Type B pancreatic cell (in vitro differentiated cells): ENCODE measurements at regions not wholly inside any gene's neighbourhood (a gene's known extent, or its start where the extent isn't known, plus 50 kb on each side); places are given as distances from the start of the nearest gene placed in this dataset.

Experiments
- DNase-seq: peaks from one replicate; pipeline ENCODE4 v3.0.0; 2021; ENCODE audit warnings: mixed read lengths; ENCODE audit not compliant: unreplicated experiment; ENCODE audit errors: extremely low spot score
- H3K27ac Mint-ChIP-seq: 2 replicates; pipeline ENCODE4 v1.8.0; 2021; ENCODE audit warnings: mild to moderate bottlenecking, mixed read lengths
- H3K27me3 Mint-ChIP-seq: 2 replicates; pipeline ENCODE4 v1.8.0; 2021; ENCODE audit warnings: mixed read lengths
- H3K36me3 Mint-ChIP-seq: 2 replicates; pipeline ENCODE4 v1.8.0; 2021; ENCODE audit warnings: mixed read lengths
- H3K4me1 Mint-ChIP-seq: one replicate; pipeline ENCODE4 v1.8.0; 2021; ENCODE audit warnings: mixed read lengths; ENCODE audit not compliant: unreplicated experiment
- H3K4me3 Mint-ChIP-seq: 2 replicates; pipeline ENCODE4 v1.8.0; 2021; ENCODE audit warnings: mild to moderate bottlenecking, mixed read lengths
- H3K9me3 Mint-ChIP-seq: 2 replicates; pipeline ENCODE4 v1.8.0; 2021; ENCODE audit warnings: mixed read lengths
- TF ChIP-seq, protein P1 (sequence below): fragments of 200-600 bp; sonication (generic); conservative IDR thresholded peaks from 2 replicates; pipeline ENCODE4 v1.5.0; 2021; ENCODE audit warnings: antibody characterized with exemption, mild to moderate bottlenecking

DNA sequence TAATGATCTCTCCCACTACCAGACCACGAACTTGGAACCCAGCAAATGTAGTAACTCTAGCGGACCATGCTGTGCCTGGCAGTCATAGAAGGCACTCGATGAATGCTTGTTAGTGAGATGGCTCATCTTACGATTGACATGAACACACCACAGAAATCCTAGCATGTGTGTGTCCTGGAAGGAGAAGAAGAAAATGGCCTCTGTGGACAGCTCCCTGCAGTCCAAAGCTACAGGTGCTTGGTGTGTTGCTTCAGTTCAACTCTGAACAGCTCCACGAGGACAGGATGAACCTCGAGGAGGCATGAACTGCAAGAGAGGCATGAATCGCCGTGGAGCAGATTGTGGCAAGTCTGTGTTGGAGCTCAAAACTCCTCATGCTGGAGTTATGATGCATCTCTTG lies 93.5 kb downstream of the KLF6 start:
- no peak overlapping the region for H3K4me3 Mint-ChIP-seq

DNA sequence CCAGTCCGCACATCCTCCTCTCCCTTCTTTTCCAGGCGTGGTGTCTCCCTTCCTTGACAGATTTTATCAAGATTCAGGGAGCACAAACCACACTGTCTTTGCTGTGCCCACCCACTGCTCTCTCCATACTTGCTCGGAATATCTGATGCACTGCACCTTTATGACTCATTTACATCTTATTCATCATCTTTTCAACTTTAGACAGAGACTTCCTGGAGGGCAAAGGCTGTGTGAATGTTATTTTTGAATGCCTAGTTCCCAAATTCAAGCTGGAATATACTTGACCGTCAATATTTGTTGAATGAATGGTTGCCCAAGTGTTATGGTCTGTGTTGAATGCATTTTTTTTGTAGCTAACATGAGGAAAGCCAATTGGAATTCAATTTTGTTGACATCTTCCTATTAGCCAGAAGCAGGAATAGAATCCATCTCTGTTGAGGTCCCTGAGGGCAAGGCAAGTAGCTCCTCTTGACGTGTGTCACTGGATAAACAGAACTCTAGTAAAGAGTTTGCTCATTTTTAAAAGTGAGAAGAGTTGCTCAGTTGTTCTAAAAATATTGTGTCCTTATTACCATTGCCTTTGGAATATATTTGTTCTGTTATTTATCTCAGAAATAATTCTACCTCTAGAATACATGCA lies 95.0 kb downstream of the KLF6 start:
- TF ChIP-seq, protein P1, sequence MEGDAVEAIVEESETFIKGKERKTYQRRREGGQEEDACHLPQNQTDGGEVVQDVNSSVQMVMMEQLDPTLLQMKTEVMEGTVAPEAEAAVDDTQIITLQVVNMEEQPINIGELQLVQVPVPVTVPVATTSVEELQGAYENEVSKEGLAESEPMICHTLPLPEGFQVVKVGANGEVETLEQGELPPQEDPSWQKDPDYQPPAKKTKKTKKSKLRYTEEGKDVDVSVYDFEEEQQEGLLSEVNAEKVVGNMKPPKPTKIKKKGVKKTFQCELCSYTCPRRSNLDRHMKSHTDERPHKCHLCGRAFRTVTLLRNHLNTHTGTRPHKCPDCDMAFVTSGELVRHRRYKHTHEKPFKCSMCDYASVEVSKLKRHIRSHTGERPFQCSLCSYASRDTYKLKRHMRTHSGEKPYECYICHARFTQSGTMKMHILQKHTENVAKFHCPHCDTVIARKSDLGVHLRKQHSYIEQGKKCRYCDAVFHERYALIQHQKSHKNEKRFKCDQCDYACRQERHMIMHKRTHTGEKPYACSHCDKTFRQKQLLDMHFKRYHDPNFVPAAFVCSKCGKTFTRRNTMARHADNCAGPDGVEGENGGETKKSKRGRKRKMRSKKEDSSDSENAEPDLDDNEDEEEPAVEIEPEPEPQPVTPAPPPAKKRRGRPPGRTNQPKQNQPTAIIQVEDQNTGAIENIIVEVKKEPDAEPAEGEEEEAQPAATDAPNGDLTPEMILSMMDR, result no peak
- Mint-ChIP-seq H3K27ac (peak overlapping the region; percentile 64), H3K36me3 (no peaks in the 10 kb centered on the region), H3K4me3 (peak overlapping the region; percentile 2), H3K27me3 (peaks cover 4% of the 10 kb centered on the region), H3K4me1 (peaks cover 29% of the 10 kb centered on the region), H3K9me3 (peaks cover 6% of the 10 kb centered on the region)
- DNase-seq, result no peak

More for the DNA sequence above, 93.5 kb downstream of the KLF6 start:
- Mint-ChIP-seq H3K36me3 (no peaks in the 10 kb centered on the region), H3K27ac (no peak overlapping the region), H3K4me1 (peaks cover 29% of the 10 kb centered on the region), H3K9me3 (peaks cover 9% of the 10 kb centered on the region), H3K27me3 (peaks cover 4% of the 10 kb centered on the region)
- TF ChIP-seq, protein P1, result no peak
- DNase-seq, result no peak

DNA sequence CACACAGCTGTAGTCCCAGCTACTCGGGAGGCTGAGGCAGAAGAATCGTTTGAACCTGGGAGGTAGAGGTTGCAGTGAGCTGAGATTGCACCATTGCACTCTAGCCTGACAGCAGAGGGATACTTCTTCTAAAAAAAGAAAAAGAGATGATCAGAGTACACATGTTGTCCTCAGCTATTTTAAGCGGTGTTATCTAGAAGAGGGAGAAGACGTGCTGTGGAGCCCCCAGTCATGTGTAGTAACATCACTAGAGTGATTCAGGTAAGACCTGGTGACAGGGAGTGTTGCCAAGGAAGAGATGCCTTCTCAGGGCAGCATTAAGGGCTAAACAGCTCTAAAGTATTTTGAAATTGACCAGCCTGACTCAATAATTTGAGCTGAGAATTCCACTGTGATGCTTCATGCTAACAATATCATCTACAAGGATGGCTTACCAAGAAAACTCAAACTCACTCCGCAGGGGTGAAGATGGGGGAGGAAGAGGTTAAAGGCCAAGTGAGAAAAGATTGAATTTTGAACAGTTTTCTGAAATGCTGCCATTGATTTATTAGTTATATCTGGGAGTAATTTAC lies 97.4 kb downstream of the KLF6 start:
- Mint-ChIP-seq H3K9me3 (peaks cover 10% of the 10 kb centered on the region), H3K4me1 (peaks cover 29% of the 10 kb centered on the region), H3K27ac (no peak overlapping the region), H3K27me3 (peaks cover 4% of the 10 kb centered on the region), H3K36me3 (no peaks in the 10 kb centered on the region), H3K4me3 (no peak overlapping the region)
- DNase-seq, result no peak
- TF ChIP-seq, protein P1, result no peak

DNA sequence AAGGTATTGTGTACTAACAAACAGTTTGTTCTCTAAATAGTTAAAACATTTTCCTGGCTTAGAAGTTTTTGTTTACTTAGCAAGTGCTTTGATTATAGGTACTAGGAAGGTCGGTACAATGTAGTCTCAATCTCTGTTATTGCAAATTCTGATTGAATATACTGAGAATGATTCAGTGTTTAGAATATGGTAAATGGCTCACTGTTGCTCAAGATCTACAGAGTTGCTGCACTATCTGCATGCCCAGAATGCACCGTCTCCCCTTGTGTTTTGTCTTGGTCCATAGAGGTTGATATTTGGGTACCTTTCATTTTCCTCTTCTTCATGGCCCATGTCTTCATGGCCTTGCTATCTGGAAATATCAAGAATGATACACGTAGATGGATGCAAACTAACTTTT lies 99.6 kb downstream of the KLF6 start:
- peaks cover 4% of the 10 kb centered on the region for H3K27me3 Mint-ChIP-seq
- H3K4me3 Mint-ChIP-seq, result no peak overlapping the region
- H3K4me1 Mint-ChIP-seq, result peaks cover 25% of the 10 kb centered on the region
- no peaks in the 10 kb centered on the region for H3K36me3 Mint-ChIP-seq
- H3K27ac Mint-ChIP-seq, result no peak overlapping the region
- H3K9me3 Mint-ChIP-seq, result peaks cover 10% of the 10 kb centered on the region
- TF ChIP-seq, protein P1, result no peak
- DNase-seq, result no peak

DNA sequence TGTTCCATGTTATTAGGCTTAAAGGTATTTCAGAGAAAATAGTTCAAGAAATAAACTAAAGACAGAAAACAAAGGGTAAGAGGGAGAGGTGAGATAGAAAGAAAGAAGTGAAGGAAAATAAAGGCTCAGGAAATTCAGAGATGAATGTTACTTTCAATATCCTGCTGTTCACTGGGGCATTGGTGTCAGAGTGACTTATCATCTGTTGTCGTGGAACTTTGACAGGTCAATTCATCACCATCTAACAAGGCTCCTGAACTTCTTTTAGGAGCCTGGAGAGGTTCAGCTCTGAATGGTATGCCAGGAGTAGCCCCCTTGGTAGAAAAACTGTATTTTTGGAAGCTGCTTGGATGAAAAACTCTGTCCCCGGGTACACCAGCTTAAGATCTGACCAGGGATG lies 100.1 kb downstream of the KLF6 start:
- Mint-ChIP-seq H3K4me1 (peaks cover 21% of the 10 kb centered on the region), H3K36me3 (no peaks in the 10 kb centered on the region), H3K4me3 (no peak overlapping the region), H3K27me3 (peaks cover 3% of the 10 kb centered on the region), H3K27ac (no peak overlapping the region), H3K9me3 (peaks cover 8% of the 10 kb centered on the region)
- TF ChIP-seq, protein P1, result no peak
- no peak for DNase-seq
